ENCODE measurements at regions not wholly inside any gene's neighbourhood (a gene's known extent, or its start where the extent isn't known, plus 50 kb on each side); places are given as distances from the start of the nearest gene placed in this dataset.

GRCh38 chr4:10762561-10762960, 78.0 kb upstream of the CLNK start:
- Histone ChIP-seq H3K27me3 (ENCODE audit: insufficient read depth, low read length) (no peaks in the 10 kb centered on the region), H3F3A (ENCODE audit: insufficient read depth, low read length) (no peaks in the 10 kb centered on the region), H3K4me3 (ENCODE audit: low read depth, low read length, poor library complexity, severe bottlenecking) (no peak overlapping the region), H3K9ac (ENCODE audit: low read length) (no peak overlapping the region), H3K79me2 (ENCODE audit: insufficient read depth, low read length) (no peaks in the 10 kb centered on the region), H3K27ac (ENCODE audit: low read depth, low read length, poor library complexity, severe bottlenecking) (no peak overlapping the region), H2AFZ (ENCODE audit: low read length) (no peak overlapping the region), H3K9me3 (ENCODE audit: low read length) (no peaks in the 10 kb centered on the region), H3K9me2 (ENCODE audit: low read depth, low read length) (no peaks in the 10 kb centered on the region), H3K36me3 (ENCODE audit: insufficient read depth, low read length) (no peaks in the 10 kb centered on the region), H3K4me2 (ENCODE audit: low read length) (no peak overlapping the region), H3K4me1 (ENCODE audit: insufficient read depth, low read length, severe bottlenecking) (no peaks in the 10 kb centered on the region), H4K20me1 (ENCODE audit: insufficient read depth, low read length) (no peaks in the 10 kb centered on the region)
- TF ChIP-seq CTCF (IDR thresholded peaks at IDR 0.05; ENCODE audit: low read length) (no peak), EZH2 (IDR thresholded peaks at IDR 0.05; ENCODE audit: borderline replicate concordance, low read length) (no peak)

GRCh38 chr4:10761903-10762302, 77.3 kb upstream of the CLNK start:
- Histone ChIP-seq H3K27ac (ENCODE audit: low read depth, low read length, poor library complexity, severe bottlenecking) (no peak overlapping the region), H3K4me1 (ENCODE audit: insufficient read depth, low read length, severe bottlenecking) (no peaks in the 10 kb centered on the region), H3F3A (ENCODE audit: insufficient read depth, low read length) (no peaks in the 10 kb centered on the region), H3K79me2 (ENCODE audit: insufficient read depth, low read length) (no peaks in the 10 kb centered on the region), H3K27me3 (ENCODE audit: insufficient read depth, low read length) (no peaks in the 10 kb centered on the region), H4K20me1 (ENCODE audit: insufficient read depth, low read length) (no peaks in the 10 kb centered on the region), H3K9ac (ENCODE audit: low read length) (no peak overlapping the region), H2AFZ (ENCODE audit: low read length) (no peak overlapping the region), H3K9me3 (ENCODE audit: low read length) (no peaks in the 10 kb centered on the region), H3K4me2 (ENCODE audit: low read length) (no peak overlapping the region), H3K4me3 (ENCODE audit: low read depth, low read length, poor library complexity, severe bottlenecking) (no peak overlapping the region), H3K36me3 (ENCODE audit: insufficient read depth, low read length) (no peaks in the 10 kb centered on the region), H3K9me2 (ENCODE audit: low read depth, low read length) (no peaks in the 10 kb centered on the region)
- no peak for TF ChIP-seq CTCF (IDR thresholded peaks at IDR 0.05; ENCODE audit: low read length)
- no peak for TF ChIP-seq EZH2 (IDR thresholded peaks at IDR 0.05; ENCODE audit: borderline replicate concordance, low read length)

- H3K79me2 ChIP-seq (ENCODE audit: insufficient read depth, low read length), result no peaks in the 10 kb centered on the region
- no peak overlapping the region for H3K9ac ChIP-seq (ENCODE audit: low read length)
- H3K9me3 ChIP-seq (ENCODE audit: low read length), result no peaks in the 10 kb centered on the region
- no peak overlapping the region for H2AFZ ChIP-seq (ENCODE audit: low read length)
- no peak overlapping the region for H3K27ac ChIP-seq (ENCODE audit: low read depth, low read length, poor library complexity, severe bottlenecking)
- H3K4me3 ChIP-seq (ENCODE audit: low read depth, low read length, poor library complexity, severe bottlenecking), result no peak overlapping the region
- H3K27me3 ChIP-seq (ENCODE audit: insufficient read depth, low read length), result no peaks in the 10 kb centered on the region
- H4K20me1 ChIP-seq (ENCODE audit: insufficient read depth, low read length), result no peaks in the 10 kb centered on the region
- no peaks in the 10 kb centered on the region for H3K9me2 ChIP-seq (ENCODE audit: low read depth, low read length)
- no peak for TF ChIP-seq EZH2 (IDR thresholded peaks at IDR 0.05; ENCODE audit: borderline replicate concordance, low read length)
- no peak for TF ChIP-seq CTCF (IDR thresholded peaks at IDR 0.05; ENCODE audit: low read length)
- H3K4me1 ChIP-seq (ENCODE audit: insufficient read depth, low read length, severe bottlenecking), result no peaks in the 10 kb centered on the region
- H3F3A ChIP-seq (ENCODE audit: insufficient read depth, low read length), result no peaks in the 10 kb centered on the region
- no peak overlapping the region for H3K4me2 ChIP-seq (ENCODE audit: low read length)
- H3K36me3 ChIP-seq (ENCODE audit: insufficient read depth, low read length), result no peaks in the 10 kb centered on the region
Measured at GRCh38 chr4:10760086-10760485, 75.5 kb upstream of the CLNK start.

All from OCI-LY1 (cell line).